Pancreas (tissue), 10 donors: ENCODE measurements at regions not wholly inside any gene's neighbourhood (a gene's known extent, or its start where the extent isn't known, plus 50 kb on each side); places are given as distances from the start of the nearest gene placed in this dataset.

Experiments used
- ATAC-seq, 4 donors: fragments of 200-7000 bp; cut with Tn5 transposase; one replicate each; pipeline versions ENCODE4 v1.8.0 to v1.9.1; 2020; ENCODE audit warnings: mild to moderate bottlenecking in 4 of 4, moderate library complexity in 4 of 4
- DNase-seq, 6 donors: peaks; one replicate each; pipeline ENCODE4 v3.0.0-alpha.2; 2020
- FAIRE-seq: peaks from 2 replicates; lab custom pipeline; 2012; peaks lifted over from hg19 to GRCh38; lab: Jason Lieb, UNC
- H3K27ac ChIP-seq, 4 donors: fragments of 200-600 bp; sonication (generic); 1 replicate in 3 of 4; 2 replicates in 1 of 4; pipeline versions ENCODE4 v1.5.0 to v1.8.0; 2020
- H3K27me3 ChIP-seq, 4 donors: fragments of 200-600 bp; one replicate each; pipeline ENCODE4 v1.8.0; 2021
- H3K36me3 ChIP-seq, 3 donors: fragments of 200-600 bp; sonication (generic) in 1 of 3; one replicate each; pipeline versions ENCODE4 v1.5.0 to v1.8.0; 2020 to 2021
- H3K4me1 ChIP-seq, 3 donors: fragments of 200-600 bp; one replicate each; pipeline ENCODE4 v1.8.0; 2021
- H3K4me3 ChIP-seq, 4 donors: fragments of 200-600 bp; sonication (generic) in 2 of 4; one replicate each; pipeline versions ENCODE4 v1.5.0 to v1.8.0; 2020 to 2021
- H3K9me3 ChIP-seq, 4 donors: fragments of 200-600 bp; one replicate each; pipeline ENCODE4 v1.8.0; 2021
- WGBS, 2 donors: extraction: QIAGEN DNeasy Blood & Tissue Kit; methylation state at CpG; one replicate each; pipeline ENCODE4 v1.1.7; 2013; 5-methylcytosine and 5-hydroxymethylcytosine counted together
- intact Hi-C, 3 donors: fragments of 100-400 bp; cut with DNase I; formaldehyde crosslinking; loops; one replicate each; pipeline versions ENCODE4 v1.11.1 to v1.14.2; 2022
- TF ChIP-seq, protein P1 (sequence below), 4 donors: fragments of 200-600 bp; sonication (generic) in 3 of 4; IDR thresholded peaks; one replicate each; pipeline versions ENCODE4 v1.5.0 to v1.8.0; 2021; ENCODE audit warnings: antibody characterized with exemption in 4 of 4
- donor health status: healthy with polysubstance abuse.
- donor health status: DM: no; HTN: no; CAD: no; lungs with moderate emphysema.
- donor health status: DM: no; HTN: no; CAD: no.
- donor health status: control.
- donor health status: control.
- donor health status: Bipolar disorder and iron deficiency.
- donor health status: DM: yes; HTN: yes; CAD: no.
- donor health status: DM: no; HTN: no; CAD: no.
- donor health status: DM: no; HTN: no; CAD: no.
- donor health status: DM: yes; HTN: yes; CAD: no.

- Histone ChIP-seq H3K4me1 (no peaks in the 10 kb centered on the region), H3K36me3 (no peaks in the 10 kb centered on the region), H3K27ac (no peak overlapping the region), H3K4me3 (no peak overlapping the region), H3K27me3 (no peaks in the 10 kb centered on the region), H3K9me3 (no peaks in the 10 kb centered on the region)
- ATAC-seq: peak in 1 of 4 donors; percentile 41
- intact Hi-C loops: no loop called here
- TF ChIP-seq, protein P1, sequence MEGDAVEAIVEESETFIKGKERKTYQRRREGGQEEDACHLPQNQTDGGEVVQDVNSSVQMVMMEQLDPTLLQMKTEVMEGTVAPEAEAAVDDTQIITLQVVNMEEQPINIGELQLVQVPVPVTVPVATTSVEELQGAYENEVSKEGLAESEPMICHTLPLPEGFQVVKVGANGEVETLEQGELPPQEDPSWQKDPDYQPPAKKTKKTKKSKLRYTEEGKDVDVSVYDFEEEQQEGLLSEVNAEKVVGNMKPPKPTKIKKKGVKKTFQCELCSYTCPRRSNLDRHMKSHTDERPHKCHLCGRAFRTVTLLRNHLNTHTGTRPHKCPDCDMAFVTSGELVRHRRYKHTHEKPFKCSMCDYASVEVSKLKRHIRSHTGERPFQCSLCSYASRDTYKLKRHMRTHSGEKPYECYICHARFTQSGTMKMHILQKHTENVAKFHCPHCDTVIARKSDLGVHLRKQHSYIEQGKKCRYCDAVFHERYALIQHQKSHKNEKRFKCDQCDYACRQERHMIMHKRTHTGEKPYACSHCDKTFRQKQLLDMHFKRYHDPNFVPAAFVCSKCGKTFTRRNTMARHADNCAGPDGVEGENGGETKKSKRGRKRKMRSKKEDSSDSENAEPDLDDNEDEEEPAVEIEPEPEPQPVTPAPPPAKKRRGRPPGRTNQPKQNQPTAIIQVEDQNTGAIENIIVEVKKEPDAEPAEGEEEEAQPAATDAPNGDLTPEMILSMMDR (IDR thresholded peaks at IDR 0.05): no peak
- no peak for FAIRE-seq
- WGBS, 2 donors: 79 to 83% methylated on average over 3 of the region's 3 CpGs
- DNase-seq: no peak
Measured at GRCh38 chr17:72255481-72255880, 134.7 kb downstream of the SOX9 start.

DNA sequence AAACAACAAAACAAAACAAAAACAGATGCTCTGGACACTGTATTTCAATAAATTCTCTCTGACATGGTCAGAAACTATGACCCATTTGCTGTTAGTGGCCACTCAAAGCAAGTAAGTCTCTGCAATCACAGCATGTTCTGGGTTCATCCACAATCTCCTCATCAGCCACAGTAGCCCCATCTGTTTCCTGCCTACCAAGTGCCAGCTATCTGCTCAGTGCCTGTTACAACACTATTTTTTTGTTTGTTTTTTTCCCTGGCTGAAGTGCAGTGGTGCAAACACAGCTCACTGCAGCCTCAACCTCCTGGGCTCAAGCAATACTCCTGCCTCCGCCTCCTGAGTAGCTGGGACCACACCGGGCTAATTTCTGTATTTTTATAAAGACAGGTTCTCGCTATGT, 137.9 kb downstream of the SOX9 start:
- intact Hi-C loops: no loop called here
- H3K27me3 ChIP-seq: no peaks in the 10 kb centered on the region
- no peaks in the 10 kb centered on the region for H3K4me1 ChIP-seq
- DNase-seq (no peak), FAIRE-seq (no peak), ATAC-seq (no peak)
- H3K9me3 ChIP-seq: no peaks in the 10 kb centered on the region
- no peaks in the 10 kb centered on the region for H3K36me3 ChIP-seq
- TF ChIP-seq, protein P1 (IDR thresholded peaks at IDR 0.05): no peak
- 88 to 94% methylated on average over 3 of the region's 3 CpGs for WGBS, 2 donors
- no peak overlapping the region for H3K27ac ChIP-seq
- no peak overlapping the region for H3K4me3 ChIP-seq

GRCh38 chr17:72259922-72260321, 139.1 kb downstream of the SOX9 start:
- TF ChIP-seq, protein P1 (IDR thresholded peaks at IDR 0.05): no peak
- Histone ChIP-seq H3K9me3 (no peaks in the 10 kb centered on the region), H3K4me1 (no peaks in the 10 kb centered on the region), H3K27me3 (no peaks in the 10 kb centered on the region), H3K4me3 (no peak overlapping the region), H3K36me3 (no peaks in the 10 kb centered on the region), H3K27ac (no peak overlapping the region)
- FAIRE-seq (no peak), DNase-seq (no peak), ATAC-seq (no peak)
- intact Hi-C loops: no loop called here
- 78 to 79% methylated on average over 6 of the region's 6 CpGs for WGBS, 2 donors

- Histone ChIP-seq H3K27ac (no peak overlapping the region), H3K27me3 (no peaks in the 10 kb centered on the region), H3K4me3 (no peak overlapping the region), H3K9me3 (no peaks in the 10 kb centered on the region), H3K36me3 (no peaks in the 10 kb centered on the region), H3K4me1 (no peaks in the 10 kb centered on the region)
- ATAC-seq (no peak), DNase-seq (no peak), FAIRE-seq (no peak)
- TF ChIP-seq, protein P1 (IDR thresholded peaks at IDR 0.05): no peak
- intact Hi-C loops: no loop called here
Measured at GRCh38 chr17:72262766-72263165, 141.9 kb downstream of the SOX9 start.

- Histone ChIP-seq H3K9me3 (no peaks in the 10 kb centered on the region), H3K27ac (no peak overlapping the region), H3K27me3 (no peaks in the 10 kb centered on the region), H3K4me3 (no peak overlapping the region), H3K4me1 (no peaks in the 10 kb centered on the region), H3K36me3 (no peaks in the 10 kb centered on the region)
- FAIRE-seq (no peak), DNase-seq (no peak), ATAC-seq (no peak)
- intact Hi-C loops: no loop called here
- TF ChIP-seq, protein P1 (IDR thresholded peaks at IDR 0.05): no peak
- WGBS, 2 donors: 86 to 96% methylated on average over 4 of the region's 4 CpGs
Measured at GRCh38 chr17:72264682-72265405, 144.0 kb downstream of the SOX9 start.
